ENCODE measurements at regions not wholly inside any gene's neighbourhood (a gene's known extent, or its start where the extent isn't known, plus 50 kb on each side); places are given as distances from the start of the nearest gene placed in this dataset.

DNA sequence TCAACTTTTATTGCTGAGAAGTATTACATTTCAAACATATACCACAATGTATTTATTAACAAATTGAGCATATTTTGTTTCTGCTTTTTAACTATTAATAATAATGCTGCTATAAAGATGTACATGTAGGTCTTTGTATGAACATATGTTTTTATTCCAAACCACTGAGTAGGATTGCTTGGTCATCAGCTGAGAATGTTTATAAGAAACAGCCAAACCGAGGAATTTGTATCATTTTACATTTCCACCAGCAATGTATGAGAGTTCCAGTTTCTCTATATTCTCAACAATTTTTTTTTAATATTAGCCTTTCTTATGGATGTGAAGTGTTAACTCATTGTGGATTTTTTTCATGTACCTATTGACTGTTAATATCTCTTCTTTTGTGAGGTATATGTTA lies 119.5 kb upstream of the MDFIC2 start:
- WGBS, 2 donors, result 89 to 98% methylated on average over 1 of the region's 1 CpG
- Histone ChIP-seq H3K4me1 (no peaks in the 10 kb centered on the region), H3K4me3 (replicated peaks in 1 of 3) (no peak overlapping the region), H3K27ac (no peak overlapping the region), H3K9me3 (no peaks in the 10 kb centered on the region), H3K36me3 (no peaks in the 10 kb centered on the region), H3K27me3 (no peaks in the 10 kb centered on the region)
- DNase-seq, result no peak
- TF ChIP-seq CTCF (IDR thresholded peaks at IDR 0.05), result no peak
- no peak for TF ChIP-seq POLR2A (IDR thresholded peaks at IDR 0.05)
- intact Hi-C loops (cut with DNase I), result no loop called here

DNA sequence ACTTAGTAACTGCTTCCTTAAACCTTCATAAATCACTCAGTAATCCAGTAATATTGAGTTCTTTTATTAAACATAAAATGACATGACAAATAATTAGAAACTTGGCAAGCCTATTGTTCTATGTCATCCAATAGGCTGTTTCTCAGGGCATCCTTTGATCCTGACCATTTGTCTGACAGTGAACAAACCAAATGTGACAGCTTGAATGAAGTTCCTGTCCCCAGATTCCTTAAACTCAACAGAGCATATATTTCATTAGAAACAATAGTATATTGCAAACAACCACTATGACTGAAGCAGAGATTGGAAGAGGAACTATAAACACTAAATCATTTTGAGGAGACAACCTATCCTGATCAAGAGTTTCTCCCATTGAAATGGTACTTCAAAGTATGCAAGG lies 113.6 kb upstream of the MDFIC2 start:
- intact Hi-C loops (cut with DNase I), result no loop called here

DNA sequence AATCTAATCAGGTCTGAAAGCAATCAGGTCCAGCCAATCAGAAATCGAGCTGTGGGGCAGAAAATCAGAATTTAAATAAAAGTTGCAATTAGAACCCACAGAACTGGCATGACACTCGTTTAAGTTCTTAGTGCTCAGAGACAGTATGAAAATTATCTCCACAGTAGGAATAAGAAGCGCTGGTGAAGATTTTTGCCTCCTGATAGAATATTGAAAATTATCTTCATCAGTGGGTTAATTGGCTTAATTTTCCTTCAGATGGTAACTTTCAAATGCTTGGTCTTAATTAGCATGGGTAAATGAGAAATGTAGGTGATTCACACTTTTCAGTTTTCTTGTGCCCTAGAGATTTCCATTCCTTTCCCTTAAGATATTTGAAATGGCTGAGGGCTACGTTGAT lies 109.1 kb upstream of the MDFIC2 start:
- no peak overlapping the region for H3K27ac ChIP-seq
- no peaks in the 10 kb centered on the region for H3K4me1 ChIP-seq
- H3K9me3 ChIP-seq, result no peaks in the 10 kb centered on the region
- no peak for TF ChIP-seq CTCF (IDR thresholded peaks at IDR 0.05)
- TF ChIP-seq POLR2A (IDR thresholded peaks at IDR 0.05), result no peak
- WGBS, 2 donors, result 59 to 86% methylated on average over 4 of the region's 4 CpGs
- no peaks in the 10 kb centered on the region for H3K27me3 ChIP-seq
- intact Hi-C loops (cut with DNase I), result no loop called here
- no peaks in the 10 kb centered on the region for H3K36me3 ChIP-seq
- no peak overlapping the region for H3K4me3 ChIP-seq (replicated peaks in 1 of 3)
- DNase-seq, result no peak

More for the DNA sequence above, 113.6 kb upstream of the MDFIC2 start:
- no peaks in the 10 kb centered on the region for H3K4me1 ChIP-seq
- H3K4me3 ChIP-seq (replicated peaks in 1 of 3), result no peak overlapping the region
- TF ChIP-seq CTCF (IDR thresholded peaks at IDR 0.05) (no peak), POLR2A (IDR thresholded peaks at IDR 0.05) (no peak)
- no peak overlapping the region for H3K27ac ChIP-seq
- no peaks in the 10 kb centered on the region for H3K27me3 ChIP-seq
- no peak for DNase-seq
- H3K36me3 ChIP-seq, result no peaks in the 10 kb centered on the region
- no peaks in the 10 kb centered on the region for H3K9me3 ChIP-seq

GRCh38 chr3:70409018-70409417 lies 96.6 kb upstream of the MDFIC2 start:
- no peak for TF ChIP-seq POLR2A (IDR thresholded peaks at IDR 0.05)
- no peak for TF ChIP-seq CTCF (IDR thresholded peaks at IDR 0.05)
- 91 to 92% methylated on average over 2 of the region's 2 CpGs for WGBS, 2 donors
- Histone ChIP-seq H3K27ac (no peak overlapping the region), H3K9me3 (no peaks in the 10 kb centered on the region), H3K27me3 (no peaks in the 10 kb centered on the region), H3K36me3 (no peaks in the 10 kb centered on the region), H3K4me1 (peaks cover 0 to 12% of the 10 kb centered on the region in 2 donors), H3K4me3 (replicated peaks in 1 of 3) (no peak overlapping the region)
- DNase-seq, result no peak
- intact Hi-C loops (cut with DNase I), result no loop called here

DNA sequence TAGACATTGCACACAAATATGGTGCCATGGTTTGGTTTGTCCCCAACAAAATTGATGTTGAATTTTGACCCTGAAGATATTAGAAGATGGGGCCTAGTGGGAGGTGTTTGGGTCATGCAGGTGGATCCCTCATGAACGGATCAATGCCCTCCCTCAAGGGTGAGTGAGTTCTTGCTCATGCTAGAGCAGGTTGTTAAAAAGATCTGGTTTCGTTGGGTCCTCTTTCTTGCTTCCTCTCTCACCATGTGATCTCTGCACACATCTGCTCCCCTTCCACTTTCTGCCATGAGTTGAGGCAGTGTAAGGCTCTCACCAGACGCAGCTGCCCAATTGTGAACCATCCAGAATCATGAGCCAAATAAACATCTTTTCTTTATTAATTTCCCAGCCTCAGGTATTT lies 87.8 kb upstream of the MDFIC2 start:
- Histone ChIP-seq H3K9me3 (no peaks in the 10 kb centered on the region), H3K27ac (no peak overlapping the region), H3K4me3 (replicated peaks in 1 of 3) (no peak overlapping the region), H3K4me1 (no peaks in the 10 kb centered on the region), H3K27me3 (no peaks in the 10 kb centered on the region), H3K36me3 (no peaks in the 10 kb centered on the region)
- DNase-seq, result no peak
- intact Hi-C loops (cut with DNase I), result no loop called here
- WGBS, 2 donors, result 83 to 88% methylated on average over 3 of the region's 3 CpGs
- TF ChIP-seq POLR2A (IDR thresholded peaks at IDR 0.05), result no peak
- no peak for TF ChIP-seq CTCF (IDR thresholded peaks at IDR 0.05)

Data from thyroid gland (tissue), 4 donors.